Endodermal cell (in vitro differentiated cells): ENCODE measurements at regions not wholly inside any gene's neighbourhood (a gene's known extent, or its start where the extent isn't known, plus 50 kb on each side); places are given as distances from the start of the nearest gene placed in this dataset.
"Not testable (repeated sequence)": the region's sequence is repeated elsewhere in the genome, so short reads cannot be mapped to it uniquely, and the experiment has no call there.

Experiments used
- DNase-seq: peaks from one replicate; pipeline ENCODE4 v3.0.0-alpha.2; 2017
- H3K27ac ChIP-seq: 2 replicates; pipeline ENCODE4 v1.5.1; 2013; ENCODE audit warnings: mild to moderate bottlenecking, low read depth, low read length, moderate library complexity
- H3K27me3 ChIP-seq: 2 replicates; pipeline ENCODE4 v1.6.1; 2013; ENCODE audit warnings: mild to moderate bottlenecking, low read length, moderate library complexity; ENCODE audit not compliant: insufficient read depth, control insufficient read depth, poor library complexity, severe bottlenecking
- H3K36me3 ChIP-seq: 2 replicates; pipeline ENCODE4 v1.7.0; 2013; ENCODE audit warnings: mild to moderate bottlenecking, low read length, moderate library complexity; ENCODE audit not compliant: control insufficient read depth, insufficient read depth
- H3K4me1 ChIP-seq: one replicate; pipeline ENCODE4 v1.7.0; 2013; ENCODE audit warnings: low read length; ENCODE audit not compliant: control insufficient read depth, insufficient read depth
- H3K4me3 ChIP-seq: 2 replicates; pipeline ENCODE4 v1.5.1; 2013; ENCODE audit warnings: mild to moderate bottlenecking, low read length, moderate library complexity
- H3K9ac ChIP-seq: 2 replicates; pipeline ENCODE4 v1.6.1; 2013; ENCODE audit warnings: mild to moderate bottlenecking, low read length, moderate library complexity; ENCODE audit not compliant: poor library complexity, severe bottlenecking; ENCODE audit errors: extremely low read depth
- H3K9me3 ChIP-seq: 2 replicates; pipeline ENCODE4 v1.6.1; 2013; ENCODE audit warnings: mild to moderate bottlenecking, low read length, moderate library complexity; ENCODE audit not compliant: control insufficient read depth
- H3K27ac Mint-ChIP-seq: 2 replicates; pipeline ENCODE4 v1.8.0; 2020; ENCODE audit warnings: mixed read lengths
- H3K27me3 Mint-ChIP-seq: 2 replicates; pipeline ENCODE4 v1.8.0; 2021; ENCODE audit warnings: mild to moderate bottlenecking, mixed read lengths; ENCODE audit not compliant: insufficient read depth
- H3K36me3 Mint-ChIP-seq: 2 replicates; pipeline ENCODE4 v1.8.0; 2020; ENCODE audit warnings: low read depth, mixed read lengths
- H3K4me1 Mint-ChIP-seq: 2 replicates; pipeline ENCODE4 v1.8.0; 2020; ENCODE audit warnings: mixed read lengths
- H3K4me3 Mint-ChIP-seq: 2 replicates; pipeline ENCODE4 v1.8.0; 2020; ENCODE audit warnings: mild to moderate bottlenecking, moderate library complexity, mixed read lengths
- H3K9me3 Mint-ChIP-seq: 2 replicates; pipeline ENCODE4 v1.8.0; 2020; ENCODE audit warnings: mild to moderate bottlenecking, mixed read lengths
- WGBS, 2 experiments: methylation state at CpG; one replicate each; pipeline versions ENCODE4 v1.1.5 to v1.1.7; 2013; ENCODE audit warnings: missing lambda C conversion rate in 2 of 2, mixed read lengths in 1 of 2; ENCODE audit not compliant: insufficient coverage in 1 of 2, insufficient read length in 1 of 2; 5-methylcytosine and 5-hydroxymethylcytosine counted together
- TF ChIP-seq, protein P1 (sequence below): fragments of 200-600 bp; sonication (generic); conservative IDR thresholded peaks from 2 replicates; pipeline ENCODE4 v1.5.0; 2021; ENCODE audit warnings: antibody characterized with exemption, mild to moderate bottlenecking

GRCh38 chrX:33949300-33949699 lies 182.8 kb downstream of the FAM47A start:
- Histone ChIP-seq H3K9me3 (no peaks in the 10 kb centered on the region), H3K4me3 (no peak overlapping the region), H3K9ac (no peak overlapping the region), H3K36me3 (no peaks in the 10 kb centered on the region), H3K4me1 (no peaks in the 10 kb centered on the region), H3K27me3 (no peaks in the 10 kb centered on the region), H3K27ac (no peak overlapping the region)
- TF ChIP-seq, protein P1, sequence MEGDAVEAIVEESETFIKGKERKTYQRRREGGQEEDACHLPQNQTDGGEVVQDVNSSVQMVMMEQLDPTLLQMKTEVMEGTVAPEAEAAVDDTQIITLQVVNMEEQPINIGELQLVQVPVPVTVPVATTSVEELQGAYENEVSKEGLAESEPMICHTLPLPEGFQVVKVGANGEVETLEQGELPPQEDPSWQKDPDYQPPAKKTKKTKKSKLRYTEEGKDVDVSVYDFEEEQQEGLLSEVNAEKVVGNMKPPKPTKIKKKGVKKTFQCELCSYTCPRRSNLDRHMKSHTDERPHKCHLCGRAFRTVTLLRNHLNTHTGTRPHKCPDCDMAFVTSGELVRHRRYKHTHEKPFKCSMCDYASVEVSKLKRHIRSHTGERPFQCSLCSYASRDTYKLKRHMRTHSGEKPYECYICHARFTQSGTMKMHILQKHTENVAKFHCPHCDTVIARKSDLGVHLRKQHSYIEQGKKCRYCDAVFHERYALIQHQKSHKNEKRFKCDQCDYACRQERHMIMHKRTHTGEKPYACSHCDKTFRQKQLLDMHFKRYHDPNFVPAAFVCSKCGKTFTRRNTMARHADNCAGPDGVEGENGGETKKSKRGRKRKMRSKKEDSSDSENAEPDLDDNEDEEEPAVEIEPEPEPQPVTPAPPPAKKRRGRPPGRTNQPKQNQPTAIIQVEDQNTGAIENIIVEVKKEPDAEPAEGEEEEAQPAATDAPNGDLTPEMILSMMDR = no peak
- Mint-ChIP-seq H3K27me3 (no peaks in the 10 kb centered on the region), H3K36me3 (peaks cover 9% of the 10 kb centered on the region), H3K4me1 (no peaks in the 10 kb centered on the region), H3K27ac (no peak overlapping the region), H3K4me3 (no peak overlapping the region), H3K9me3 (peaks cover 38% of the 10 kb centered on the region)
- no peak for DNase-seq
- WGBS, 2 experiments = 92% methylated on average over 1 of the region's 2 CpGs; no CpG with 5 or more reads in 1 of the 2 experiments

DNA sequence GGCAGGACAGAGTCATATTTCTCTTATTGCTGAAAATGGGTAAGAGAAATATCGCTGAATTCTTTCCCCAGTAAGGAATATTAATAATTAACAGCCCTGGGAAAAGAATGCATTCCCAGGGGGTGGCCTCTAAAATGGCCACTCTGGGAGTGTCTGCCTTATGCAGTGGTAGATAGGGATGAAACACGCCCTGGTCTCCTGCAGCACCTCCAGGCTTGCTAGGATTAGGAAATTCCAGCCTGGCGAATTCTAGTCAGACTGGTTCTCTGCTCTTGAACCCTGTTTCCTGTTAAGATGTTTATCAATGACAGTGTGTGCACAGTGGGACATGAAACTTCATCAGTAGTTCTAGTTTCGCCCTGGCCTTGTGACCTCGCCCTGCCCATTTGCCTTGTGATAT lies 205.9 kb downstream of the FAM47A start:
- H3K36me3 ChIP-seq, DNase-seq, H3K9ac ChIP-seq, H3K4me3 ChIP-seq, H3K27me3 Mint-ChIP-seq, H3K4me1 Mint-ChIP-seq, H3K4me3 Mint-ChIP-seq, H3K4me1 ChIP-seq, H3K9me3 ChIP-seq, H3K27ac Mint-ChIP-seq, H3K27me3 ChIP-seq, H3K27ac ChIP-seq: not testable (repeated sequence)
- peaks cover 58% of the 10 kb centered on the region for H3K9me3 Mint-ChIP-seq
- WGBS, 2 experiments = 97 to 100% methylated on average over 1 to 4 of the region's 5 CpGs
- H3K36me3 Mint-ChIP-seq = peaks cover 22% of the 10 kb centered on the region

- H3K9ac ChIP-seq = no peak overlapping the region
- no peak overlapping the region for H3K27ac ChIP-seq
- no peak for DNase-seq
- peaks cover 17% of the 10 kb centered on the region for H3K9me3 ChIP-seq
- H3K4me3 ChIP-seq = no peak overlapping the region
- H3K27me3 Mint-ChIP-seq = no peaks in the 10 kb centered on the region
- no peak overlapping the region for H3K27ac Mint-ChIP-seq
- peaks cover 70% of the 10 kb centered on the region for H3K9me3 Mint-ChIP-seq
- H3K4me3 Mint-ChIP-seq = no peak overlapping the region
- TF ChIP-seq, protein P1 = no peak
- H3K36me3 Mint-ChIP-seq = peaks cover 31% of the 10 kb centered on the region
- H3K36me3 ChIP-seq = no peaks in the 10 kb centered on the region
- no peaks in the 10 kb centered on the region for H3K27me3 ChIP-seq
- no peaks in the 10 kb centered on the region for H3K4me1 ChIP-seq
- no peaks in the 10 kb centered on the region for H3K4me1 Mint-ChIP-seq
- 88% methylated on average over 2 of the region's 2 CpGs; no CpG with 5 or more reads in 1 of the 2 experiments for WGBS, 2 experiments
Measured at GRCh38 chrX:33923262-33923661, 208.9 kb downstream of the FAM47A start.

DNA sequence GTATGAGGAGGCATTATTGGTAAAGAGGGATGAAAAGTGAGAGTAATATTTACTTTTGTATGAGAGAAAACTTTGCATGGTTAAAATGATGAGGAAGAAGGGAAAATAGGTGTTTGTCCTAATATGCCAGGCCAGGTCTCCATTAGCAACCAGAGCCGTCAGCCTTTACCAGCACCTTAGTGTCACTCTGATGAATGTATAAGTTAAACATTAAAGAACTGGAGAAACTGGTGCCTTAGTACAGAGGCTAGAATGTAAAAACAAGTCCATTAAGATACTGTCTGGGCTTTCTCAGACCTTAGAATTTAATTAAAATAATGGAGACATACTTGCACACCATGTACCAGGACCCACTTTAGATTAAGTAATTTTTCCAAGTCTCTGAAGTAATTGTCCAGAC lies 222.3 kb downstream of the FAM47A start:
- no peaks in the 10 kb centered on the region for H3K9me3 ChIP-seq
- Mint-ChIP-seq H3K4me1 (peaks cover 45% of the 10 kb centered on the region), H3K9me3 (peaks cover 12% of the 10 kb centered on the region), H3K27me3 (peaks cover 3% of the 10 kb centered on the region), H3K36me3 (peaks cover 5% of the 10 kb centered on the region), H3K27ac (no peak overlapping the region), H3K4me3 (no peak overlapping the region)
- H3K4me3 ChIP-seq = no peak overlapping the region
- H3K9ac ChIP-seq = no peak overlapping the region
- 82% methylated on average over 1 of the region's 1 CpG; no CpG with 5 or more reads in 1 of the 2 experiments for WGBS, 2 experiments
- no peak overlapping the region for H3K27ac ChIP-seq
- no peaks in the 10 kb centered on the region for H3K27me3 ChIP-seq
- no peaks in the 10 kb centered on the region for H3K36me3 ChIP-seq
- TF ChIP-seq, protein P1 = no peak
- no peak for DNase-seq
- no peaks in the 10 kb centered on the region for H3K4me1 ChIP-seq
